Osteocyte (in vitro differentiated cells): ENCODE measurements at regions not wholly inside any gene's neighbourhood (a gene's known extent, or its start where the extent isn't known, plus 50 kb on each side); places are given as distances from the start of the nearest gene placed in this dataset.
A peak's percentile ranks its signal among the peaks of the same experiment; 100 is the strongest.

Experiments
- DNase-seq: peaks from one replicate; pipeline ENCODE4 v3.0.0; 2021; ENCODE audit warnings: mixed read lengths; ENCODE audit not compliant: unreplicated experiment; ENCODE audit errors: extremely low spot score
- H3K27ac Mint-ChIP-seq: one replicate; pipeline ENCODE4 v1.8.0; 2021; ENCODE audit warnings: mild to moderate bottlenecking, mixed read lengths; ENCODE audit not compliant: unreplicated experiment
- H3K27me3 Mint-ChIP-seq: one replicate; pipeline ENCODE4 v1.8.0; 2021; ENCODE audit warnings: mixed read lengths; ENCODE audit not compliant: unreplicated experiment
- H3K36me3 Mint-ChIP-seq: one replicate; pipeline ENCODE4 v1.8.0; 2021; ENCODE audit warnings: mixed read lengths; ENCODE audit not compliant: unreplicated experiment
- H3K4me1 Mint-ChIP-seq: one replicate; pipeline ENCODE4 v1.8.0; 2021; ENCODE audit warnings: mixed read lengths; ENCODE audit not compliant: unreplicated experiment
- H3K4me3 Mint-ChIP-seq: one replicate; pipeline ENCODE4 v1.8.0; 2021; ENCODE audit warnings: mild to moderate bottlenecking, moderate library complexity, mixed read lengths; ENCODE audit not compliant: unreplicated experiment
- H3K9me3 Mint-ChIP-seq: one replicate; pipeline ENCODE4 v1.8.0; 2021; ENCODE audit warnings: mixed read lengths; ENCODE audit not compliant: unreplicated experiment
- TF ChIP-seq, protein P1 (sequence below): fragments of 200-600 bp; sonication (generic); IDR thresholded peaks from 2 replicates; pipeline ENCODE4 v1.5.0; 2021; ENCODE audit warnings: antibody characterized with exemption, mild to moderate bottlenecking, moderate library complexity

DNA sequence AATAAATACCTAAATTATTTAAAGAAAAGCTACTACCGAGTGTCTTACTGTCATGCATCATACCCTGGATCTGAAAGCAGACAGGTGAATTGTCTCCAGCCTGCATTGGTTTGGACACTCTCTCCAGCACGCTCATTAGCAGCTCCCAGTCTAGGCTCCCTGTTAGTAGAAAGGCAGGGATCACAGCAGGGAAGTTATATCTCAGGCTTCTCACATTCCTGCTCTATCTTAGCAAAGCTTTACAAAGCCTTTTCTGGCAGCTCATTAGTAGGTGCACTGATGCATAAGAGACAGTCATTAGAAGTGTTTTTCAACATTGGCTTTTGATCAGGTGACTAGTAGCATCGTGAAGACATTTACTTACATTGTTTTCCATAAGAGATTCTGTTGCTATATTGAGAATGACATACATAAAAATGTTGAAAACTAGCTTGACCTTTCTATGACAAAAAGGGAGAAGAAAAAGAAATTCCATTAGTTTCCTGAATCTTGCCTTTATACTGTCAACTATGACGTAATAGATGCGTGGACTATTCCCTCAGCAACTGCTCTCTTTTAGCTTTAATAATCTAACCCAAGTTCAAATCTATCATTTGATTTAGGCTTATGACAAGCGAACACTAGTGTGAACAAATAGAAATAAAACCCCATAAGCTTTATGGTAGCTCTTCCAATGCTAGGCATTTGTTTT is 408.7 kb upstream of the KCNH7 start:
- Mint-ChIP-seq H3K27ac (peak overlapping the region; percentile 6), H3K4me3 (no peak overlapping the region), H3K27me3 (no peaks in the 10 kb centered on the region), H3K36me3 (peaks cover 2% of the 10 kb centered on the region), H3K4me1 (peaks cover 19% of the 10 kb centered on the region), H3K9me3 (peaks cover 7% of the 10 kb centered on the region)
- no peak for DNase-seq
- TF ChIP-seq, protein P1, sequence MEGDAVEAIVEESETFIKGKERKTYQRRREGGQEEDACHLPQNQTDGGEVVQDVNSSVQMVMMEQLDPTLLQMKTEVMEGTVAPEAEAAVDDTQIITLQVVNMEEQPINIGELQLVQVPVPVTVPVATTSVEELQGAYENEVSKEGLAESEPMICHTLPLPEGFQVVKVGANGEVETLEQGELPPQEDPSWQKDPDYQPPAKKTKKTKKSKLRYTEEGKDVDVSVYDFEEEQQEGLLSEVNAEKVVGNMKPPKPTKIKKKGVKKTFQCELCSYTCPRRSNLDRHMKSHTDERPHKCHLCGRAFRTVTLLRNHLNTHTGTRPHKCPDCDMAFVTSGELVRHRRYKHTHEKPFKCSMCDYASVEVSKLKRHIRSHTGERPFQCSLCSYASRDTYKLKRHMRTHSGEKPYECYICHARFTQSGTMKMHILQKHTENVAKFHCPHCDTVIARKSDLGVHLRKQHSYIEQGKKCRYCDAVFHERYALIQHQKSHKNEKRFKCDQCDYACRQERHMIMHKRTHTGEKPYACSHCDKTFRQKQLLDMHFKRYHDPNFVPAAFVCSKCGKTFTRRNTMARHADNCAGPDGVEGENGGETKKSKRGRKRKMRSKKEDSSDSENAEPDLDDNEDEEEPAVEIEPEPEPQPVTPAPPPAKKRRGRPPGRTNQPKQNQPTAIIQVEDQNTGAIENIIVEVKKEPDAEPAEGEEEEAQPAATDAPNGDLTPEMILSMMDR: no peak

DNA sequence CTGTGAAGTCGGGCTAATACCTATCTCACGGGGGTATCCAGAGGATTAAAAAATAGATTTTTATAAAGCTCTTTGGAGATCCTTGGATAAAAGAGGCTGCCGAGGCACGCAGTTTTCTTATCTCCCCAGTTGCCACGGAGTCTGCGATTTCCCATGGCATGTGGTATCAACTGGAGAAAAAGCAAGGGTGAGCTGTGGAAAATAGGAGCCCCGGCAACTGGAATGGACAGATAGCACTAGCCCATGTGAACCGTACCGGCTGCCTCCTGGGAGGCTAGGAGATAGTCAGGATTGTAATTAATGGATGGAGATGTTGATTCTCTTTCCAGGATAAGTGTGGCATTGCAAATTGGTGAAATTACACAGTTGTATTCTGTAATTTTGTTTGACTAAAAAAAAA is 407.6 kb upstream of the KCNH7 start:
- Mint-ChIP-seq H3K27me3 (no peaks in the 10 kb centered on the region), H3K36me3 (peaks cover 2% of the 10 kb centered on the region)

DNA sequence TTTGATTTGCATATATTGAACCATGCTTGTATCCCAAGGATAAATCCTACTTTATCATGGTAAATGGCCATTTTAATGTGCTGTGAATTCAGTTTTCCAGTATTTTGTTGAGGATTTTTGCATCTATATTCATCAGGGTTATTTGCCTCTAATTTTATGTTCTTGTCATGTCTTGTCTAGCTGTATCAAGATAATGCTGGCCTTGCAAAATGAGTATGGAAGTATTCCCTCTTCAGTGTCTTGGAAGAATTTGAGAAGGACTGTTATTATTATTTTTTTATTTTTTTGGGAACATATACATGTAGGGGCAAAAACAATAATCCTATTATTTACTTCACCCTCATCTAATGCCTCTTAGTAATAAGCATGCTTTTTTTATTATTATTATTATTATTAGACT is 398.0 kb upstream of the KCNH7 start:
- Mint-ChIP-seq H3K4me3 (no peak overlapping the region), H3K9me3 (peaks cover 40% of the 10 kb centered on the region), H3K36me3 (peaks cover 5% of the 10 kb centered on the region), H3K27ac (no peak overlapping the region), H3K4me1 (no peaks in the 10 kb centered on the region), H3K27me3 (no peaks in the 10 kb centered on the region)
- DNase-seq: no peak
- TF ChIP-seq, protein P1: no peak

More for the DNA sequence above, 407.6 kb upstream of the KCNH7 start:
- no peak overlapping the region for H3K4me3 Mint-ChIP-seq
- TF ChIP-seq, protein P1: no peak
- no peak for DNase-seq
- H3K4me1 Mint-ChIP-seq: peaks cover 19% of the 10 kb centered on the region
- no peak overlapping the region for H3K27ac Mint-ChIP-seq
- peaks cover 9% of the 10 kb centered on the region for H3K9me3 Mint-ChIP-seq

DNA sequence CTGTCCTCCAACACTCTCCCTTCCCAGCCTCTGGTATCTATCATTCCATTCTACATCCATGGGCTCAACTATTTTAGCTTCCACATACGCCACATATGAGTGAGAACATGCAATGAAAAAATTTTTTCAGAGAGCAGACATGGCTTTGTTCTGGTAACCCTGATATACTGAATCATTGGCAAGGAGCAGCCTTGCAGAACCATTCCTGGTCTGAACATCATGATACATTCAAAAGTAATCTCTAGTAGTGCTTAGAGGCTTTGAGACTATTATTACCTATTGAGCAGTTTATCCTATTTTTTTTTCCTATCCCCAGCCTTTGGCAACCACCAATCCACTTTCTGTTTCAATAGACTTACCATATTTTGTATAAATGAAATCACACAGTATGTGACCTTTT is 393.1 kb upstream of the KCNH7 start:
- H3K27ac Mint-ChIP-seq: no peak overlapping the region
- peaks cover 11% of the 10 kb centered on the region for H3K9me3 Mint-ChIP-seq
- H3K36me3 Mint-ChIP-seq: no peaks in the 10 kb centered on the region
- no peak overlapping the region for H3K4me3 Mint-ChIP-seq
- TF ChIP-seq, protein P1: no peak
- DNase-seq: no peak
- H3K4me1 Mint-ChIP-seq: no peaks in the 10 kb centered on the region
- no peaks in the 10 kb centered on the region for H3K27me3 Mint-ChIP-seq

DNA sequence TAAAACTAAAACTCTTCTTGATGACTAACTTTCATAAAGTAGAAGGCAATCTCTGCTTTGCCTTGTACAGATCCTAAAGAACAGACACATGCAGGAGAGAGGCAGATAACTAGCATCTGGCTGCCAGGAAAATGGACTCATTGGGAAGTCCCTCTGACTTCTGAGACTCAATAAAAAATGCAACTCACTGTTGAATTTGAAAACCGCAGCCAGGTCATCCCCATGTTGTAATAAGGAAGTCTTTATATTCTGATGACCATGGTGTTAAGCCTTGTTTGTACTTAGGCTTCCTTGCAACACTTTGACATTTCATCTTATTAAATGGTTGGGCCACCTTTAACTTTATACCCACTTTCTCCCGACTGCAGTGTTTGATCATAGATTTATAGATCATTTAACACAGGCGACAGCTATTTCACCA is 375.1 kb upstream of the KCNH7 start:
- Mint-ChIP-seq H3K36me3 (no peaks in the 10 kb centered on the region), H3K27me3 (no peaks in the 10 kb centered on the region), H3K4me3 (no peak overlapping the region), H3K27ac (no peak overlapping the region), H3K4me1 (peaks cover 10% of the 10 kb centered on the region), H3K9me3 (no peaks in the 10 kb centered on the region)
- TF ChIP-seq, protein P1: no peak
- no peak for DNase-seq
